ENCODE measurements at regions not wholly inside any gene's neighbourhood (a gene's known extent, or its start where the extent isn't known, plus 50 kb on each side); places are given as distances from the start of the nearest gene placed in this dataset.

DNA sequence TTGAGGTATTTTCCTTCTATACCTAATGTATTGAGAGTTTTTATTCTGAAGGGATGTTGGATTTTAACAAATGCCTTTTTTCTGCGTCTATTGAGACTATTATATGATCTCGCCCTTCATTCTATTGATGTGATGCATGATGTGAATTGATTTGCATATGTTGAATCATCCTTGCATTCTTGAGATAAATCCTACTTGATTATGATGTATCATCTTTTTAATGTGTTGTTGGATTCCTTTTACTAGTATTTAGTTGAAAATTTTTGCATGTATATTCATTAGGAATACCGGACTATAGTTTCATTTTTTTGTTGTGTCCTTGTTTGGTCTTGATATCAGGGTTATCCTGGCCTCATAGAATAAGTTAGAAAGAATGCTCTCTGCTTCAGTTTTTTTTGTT, 169.7 kb downstream of the NPR3 start:
- no peaks in the 10 kb centered on the region for H3K4me1 ChIP-seq
- peaks cover 3 to 13% (median 6%) of the 10 kb centered on the region in 4 donors for H3K9me3 ChIP-seq
- H3K27me3 ChIP-seq, result no peaks in the 10 kb centered on the region
- H3K27ac ChIP-seq, result no peak overlapping the region
- intact Hi-C loops (cut with DNase I), result no loop called here
- no peaks in the 10 kb centered on the region for H3K36me3 ChIP-seq
- 57 to 77% methylated on average over 3 of the region's 3 CpGs for WGBS, 2 donors
- TF ChIP-seq EP300 (IDR thresholded peaks at IDR 0.05), result no peak
- no peak for TF ChIP-seq POLR2A (IDR thresholded peaks at IDR 0.05)
- TF ChIP-seq CTCF (IDR thresholded peaks at IDR 0.05), result no peak
- TF ChIP-seq POLR2AphosphoS5 (IDR thresholded peaks at IDR 0.05), result no peak
- no peak for DNase-seq
- no peak overlapping the region for H3K4me3 ChIP-seq

DNA sequence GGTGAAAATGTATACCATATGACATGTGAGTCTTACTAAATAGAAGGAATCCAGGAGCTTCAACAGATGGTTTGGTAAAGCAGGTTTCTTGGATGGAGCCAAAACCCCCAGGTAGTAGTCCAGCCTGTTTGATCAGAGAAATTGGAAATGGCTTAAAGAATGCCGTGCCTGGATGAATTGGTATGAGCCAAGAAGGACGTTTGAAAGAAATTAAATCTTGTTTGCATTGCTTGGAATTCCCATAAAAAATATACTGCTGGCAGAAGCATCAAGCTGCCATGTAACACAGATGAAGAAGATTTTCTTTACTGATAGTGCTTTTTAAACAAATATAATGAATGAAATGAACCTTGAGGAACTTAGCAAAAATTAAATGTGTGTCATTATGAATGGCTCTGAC, 176.3 kb downstream of the NPR3 start:
- TF ChIP-seq POLR2A (IDR thresholded peaks at IDR 0.05) (no peak), CTCF (IDR thresholded peaks at IDR 0.05) (no peak), EP300 (IDR thresholded peaks at IDR 0.05) (no peak), POLR2AphosphoS5 (IDR thresholded peaks at IDR 0.05) (no peak)
- WGBS, 2 donors, result 13 to 46% methylated on average over 2 of the region's 2 CpGs
- intact Hi-C loops (cut with DNase I), result no loop called here

GRCh38 chr5:32889078-32889477, 178.0 kb downstream of the NPR3 start:
- Histone ChIP-seq H3K36me3 (no peaks in the 10 kb centered on the region), H3K4me1 (no peaks in the 10 kb centered on the region), H3K9me3 (peaks cover 0 to 1% (median 0%) of the 10 kb centered on the region in 4 donors), H3K4me3 (no peak overlapping the region), H3K27ac (no peak overlapping the region), H3K27me3 (no peaks in the 10 kb centered on the region)
- DNase-seq, result no peak
- intact Hi-C loops (cut with DNase I), result no loop called here
- 24 to 65% methylated on average over 1 of the region's 1 CpG for WGBS, 2 donors
- TF ChIP-seq POLR2AphosphoS5 (IDR thresholded peaks at IDR 0.05) (no peak), EP300 (IDR thresholded peaks at IDR 0.05) (no peak), CTCF (IDR thresholded peaks at IDR 0.05) (no peak), POLR2A (IDR thresholded peaks at IDR 0.05) (no peak)

More for the DNA sequence above, 176.3 kb downstream of the NPR3 start:
- Histone ChIP-seq H3K4me1 (no peaks in the 10 kb centered on the region), H3K27me3 (no peaks in the 10 kb centered on the region), H3K9me3 (peaks cover 0 to 8% (median 1%) of the 10 kb centered on the region in 4 donors), H3K4me3 (no peak overlapping the region), H3K27ac (no peak overlapping the region), H3K36me3 (no peaks in the 10 kb centered on the region)
- no peak for DNase-seq

- Histone ChIP-seq H3K9me3 (peaks cover 0 to 1% (median 0%) of the 10 kb centered on the region in 4 donors), H3K36me3 (no peaks in the 10 kb centered on the region), H3K27me3 (no peaks in the 10 kb centered on the region), H3K4me3 (no peak overlapping the region), H3K4me1 (no peaks in the 10 kb centered on the region), H3K27ac (no peak overlapping the region)
- TF ChIP-seq POLR2A (IDR thresholded peaks at IDR 0.05), result no peak
- TF ChIP-seq CTCF (IDR thresholded peaks at IDR 0.05), result no peak
- no peak for TF ChIP-seq EP300 (IDR thresholded peaks at IDR 0.05)
- no peak for TF ChIP-seq POLR2AphosphoS5 (IDR thresholded peaks at IDR 0.05)
- DNase-seq, result no peak
- intact Hi-C loops (cut with DNase I), result no loop called here
- 30 to 69% methylated on average over 2 of the region's 2 CpGs for WGBS, 2 donors
Measured at GRCh38 chr5:32903613-32904012, 192.5 kb downstream of the NPR3 start.

GRCh38 chr5:32908641-32909040, 197.5 kb downstream of the NPR3 start:
- no peak overlapping the region for H3K27ac ChIP-seq
- 69 to 79% methylated on average over 2 of the region's 2 CpGs for WGBS, 2 donors
- peaks cover 0 to 2% (median 0%) of the 10 kb centered on the region in 4 donors for H3K9me3 ChIP-seq
- H3K4me3 ChIP-seq, result no peak overlapping the region
- no peaks in the 10 kb centered on the region for H3K27me3 ChIP-seq
- H3K36me3 ChIP-seq, result no peaks in the 10 kb centered on the region
- intact Hi-C loops (cut with DNase I), result no loop called here
- DNase-seq, result no peak
- TF ChIP-seq CTCF (IDR thresholded peaks at IDR 0.05) (no peak), EP300 (IDR thresholded peaks at IDR 0.05) (no peak), POLR2AphosphoS5 (IDR thresholded peaks at IDR 0.05) (no peak), POLR2A (IDR thresholded peaks at IDR 0.05) (no peak)
- no peaks in the 10 kb centered on the region for H3K4me1 ChIP-seq
